Neural cell (in vitro differentiated cells): ENCODE measurements at regions not wholly inside any gene's neighbourhood (a gene's known extent, or its start where the extent isn't known, plus 50 kb on each side); places are given as distances from the start of the nearest gene placed in this dataset.

Experiments
- H2AFZ ChIP-seq: fragments of 200-600, 300-800 bp; sonication (generic), shearing (Covaris generic); 2 replicates; pipeline ENCODE4 v1.6.0; 2014; ENCODE audit warnings: low read depth, mild to moderate bottlenecking, antibody characterized with exemption, low read length, moderate library complexity
- H3F3A ChIP-seq: fragments of 200-600 bp; shearing (Covaris generic); 2 replicates; pipeline ENCODE4 v1.6.1; 2016; ENCODE audit warnings: mild to moderate bottlenecking, moderate library complexity, mixed read lengths, antibody characterized with exemption, low read length; ENCODE audit not compliant: insufficient read depth, poor library complexity, severe bottlenecking
- H3K27ac ChIP-seq: fragments of 200-600, 300-800 bp; sonication (generic), shearing (Covaris generic); 2 replicates; pipeline ENCODE4 v1.5.1; 2014; ENCODE audit warnings: mild to moderate bottlenecking, low read length, moderate library complexity
- H3K27me3 ChIP-seq: fragments of 300-800, 200-600 bp; sonication (generic), shearing (Covaris generic); 2 replicates; pipeline ENCODE4 v1.6.0; 2014; ENCODE audit warnings: mild to moderate bottlenecking, low read depth, low read length, moderate library complexity; ENCODE audit not compliant: insufficient read depth
- H3K36me3 ChIP-seq: fragments of 300-800, 200-600 bp; sonication (generic), shearing (Covaris generic); 2 replicates; pipeline ENCODE4 v1.5.1; 2014; ENCODE audit warnings: mild to moderate bottlenecking, antibody characterized with exemption, low read length, moderate library complexity; ENCODE audit not compliant: insufficient read depth
- H3K4me2 ChIP-seq: fragments of 300-800, 200-600 bp; sonication (generic), shearing (Covaris generic); 2 replicates; pipeline ENCODE4 v1.6.0; 2014; ENCODE audit warnings: mild to moderate bottlenecking, low read length
- H3K4me3 ChIP-seq: fragments of 300-800, 200-600 bp; sonication (generic), shearing (Covaris generic); 2 replicates; pipeline ENCODE4 v1.5.1; 2014; ENCODE audit warnings: mild to moderate bottlenecking, low read length, moderate library complexity
- H3K79me2 ChIP-seq: fragments of 200-600 bp; shearing (Covaris generic); replicated peaks from 2 replicates; pipeline ENCODE4 v1.6.0; 2014; ENCODE audit warnings: mild to moderate bottlenecking, low read length, moderate library complexity; ENCODE audit not compliant: insufficient read depth
- H3K9ac ChIP-seq: fragments of 300-800, 200-600 bp; sonication (generic), shearing (Covaris generic); 2 replicates; pipeline ENCODE4 v1.6.1; 2016; ENCODE audit warnings: mild to moderate bottlenecking, low read length, mixed read lengths
- H3K9me2 ChIP-seq: fragments of 200-600 bp; shearing (Covaris generic); 2 replicates; pipeline ENCODE4 v1.6.1; 2016; ENCODE audit warnings: mild to moderate bottlenecking, low read length, mixed read lengths; ENCODE audit not compliant: insufficient read depth
- H3K9me3 ChIP-seq: fragments of 200-600, 300-800 bp; sonication (generic), shearing (Covaris generic); 2 replicates; pipeline ENCODE4 v1.6.1; 2016; ENCODE audit warnings: mild to moderate bottlenecking, mixed run types, low read length, moderate library complexity, mixed read lengths
- H4K20me1 ChIP-seq: fragments of 200-600 bp; shearing (Covaris generic); 2 replicates; pipeline ENCODE4 v1.6.1; 2016; ENCODE audit warnings: mild to moderate bottlenecking, mixed run types; ENCODE audit not compliant: insufficient read depth
- CTCF ChIP-seq: fragments of 450-650 bp; IDR thresholded peaks from 2 replicates; pipeline ENCODE4 v1.5.1; 2014; ENCODE audit warnings: antibody characterized with exemption, mild to moderate bottlenecking, moderate library complexity; ENCODE audit not compliant: poor library complexity, severe bottlenecking
- EP300 ChIP-seq: fragments of 450-650 bp; conservative IDR thresholded peaks from 2 replicates; pipeline ENCODE4 v1.6.1; 2014; ENCODE audit warnings: antibody characterized with exemption, mild to moderate bottlenecking, moderate library complexity; ENCODE audit not compliant: poor library complexity, severe bottlenecking
- EZH2 ChIP-seq: fragments of 200-600, 300-800 bp; shearing (Covaris generic), sonication (generic); IDR thresholded peaks from 2 replicates; pipeline ENCODE4 v1.6.1; 2014; ENCODE audit warnings: antibody characterized with exemption, low read length, borderline replicate concordance, mild to moderate bottlenecking; ENCODE audit not compliant: insufficient read depth, poor library complexity, severe bottlenecking
- MXI1 ChIP-seq: fragments of 450-650 bp; conservative IDR thresholded peaks from 2 replicates; pipeline ENCODE4 v1.6.1; 2014; ENCODE audit warnings: antibody characterized with exemption, mild to moderate bottlenecking; ENCODE audit not compliant: poor library complexity, severe bottlenecking
- POLR2AphosphoS5 ChIP-seq: IDR thresholded peaks from 2 replicates; pipeline ENCODE4 v1.6.1; 2012
- RAD21 ChIP-seq: fragments of 450-650 bp; conservative IDR thresholded peaks from 2 replicates; pipeline ENCODE4 v1.6.1; 2014; ENCODE audit warnings: antibody characterized with exemption, mild to moderate bottlenecking, moderate library complexity
- REST ChIP-seq: IDR thresholded peaks from 2 replicates; pipeline ENCODE4 v1.6.1; 2012; ENCODE audit warnings: borderline replicate concordance
- SMC3 ChIP-seq: fragments of 450-650 bp; conservative IDR thresholded peaks from 2 replicates; pipeline ENCODE4 v1.6.1; 2014; ENCODE audit warnings: antibody characterized with exemption, mild to moderate bottlenecking, moderate library complexity; ENCODE audit not compliant: poor library complexity
- TAF1 ChIP-seq: IDR thresholded peaks from 2 replicates; pipeline ENCODE4 v1.6.1; 2012; ENCODE audit warnings: low read depth

DNA sequence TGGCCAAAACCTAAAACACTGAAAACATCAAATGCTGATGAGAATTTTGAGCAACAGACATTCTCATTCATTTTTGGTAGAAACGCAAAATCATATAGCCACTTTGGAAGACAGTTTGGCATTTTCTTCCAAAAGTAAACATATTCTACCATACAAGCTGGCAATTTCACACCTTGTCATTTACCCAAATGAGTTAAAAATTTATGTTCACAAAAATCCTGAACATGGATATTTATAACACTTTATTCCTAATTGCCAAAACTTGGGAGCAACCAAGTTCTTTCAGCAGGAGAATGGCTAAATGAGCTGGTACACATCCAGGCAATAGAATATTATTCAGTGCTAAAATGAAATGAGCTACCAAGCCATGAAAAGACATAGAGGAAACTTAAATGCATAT is 1270.1 kb upstream of the ACO1 start (continued):
- no peak for TF ChIP-seq REST
- TF ChIP-seq TAF1: no peak

DNA sequence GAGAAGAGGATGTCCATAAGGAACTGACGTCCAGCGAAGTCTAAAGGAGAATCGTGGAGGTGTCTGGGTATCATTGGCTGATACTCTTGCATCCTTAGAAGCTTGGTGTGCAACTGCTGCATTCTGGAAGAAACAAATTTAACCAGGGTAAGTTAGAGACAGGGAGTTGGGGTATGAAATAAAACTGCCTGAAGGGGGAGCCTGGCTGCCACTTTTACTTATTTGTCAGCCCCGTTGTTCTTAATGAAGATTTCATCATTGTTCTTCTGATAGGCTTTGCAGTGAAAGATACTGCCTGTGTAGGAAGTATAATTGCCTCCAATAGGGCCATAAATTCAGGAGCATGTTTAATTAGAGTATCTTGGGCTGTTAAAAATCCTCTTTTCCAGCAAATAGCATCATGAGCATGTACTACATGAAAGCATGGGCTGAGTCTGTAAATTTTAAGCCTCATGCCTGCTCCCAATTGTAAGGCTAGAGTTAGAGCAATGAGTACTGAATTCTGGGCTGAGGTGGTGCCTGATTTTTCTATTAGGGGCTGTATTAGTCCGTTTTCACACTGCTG is 1264.5 kb upstream of the ACO1 start:
- Histone ChIP-seq H3K27me3 (no peaks in the 10 kb centered on the region), H3K36me3 (no peaks in the 10 kb centered on the region), H3K9me2 (no peaks in the 10 kb centered on the region), H3K79me2 (no peaks in the 10 kb centered on the region), H3K4me2 (no peak overlapping the region), H4K20me1 (no peaks in the 10 kb centered on the region), H2AFZ (no peak overlapping the region), H3K4me3 (no peak overlapping the region), H3K9me3 (no peaks in the 10 kb centered on the region), H3F3A (no peaks in the 10 kb centered on the region), H3K9ac (no peak overlapping the region), H3K27ac (no peak overlapping the region)
- no peak for TF ChIP-seq RAD21
- TF ChIP-seq SMC3: peak; percentile 30

GRCh38 chr9:31124389-31124788 is 1260.1 kb upstream of the ACO1 start:
- Histone ChIP-seq H2AFZ (no peak overlapping the region), H3K9ac (no peak overlapping the region), H3K9me2 (no peaks in the 10 kb centered on the region), H3K79me2 (no peaks in the 10 kb centered on the region), H3K27me3 (no peaks in the 10 kb centered on the region), H3K4me2 (no peak overlapping the region), H3K36me3 (no peaks in the 10 kb centered on the region), H3K9me3 (no peaks in the 10 kb centered on the region), H4K20me1 (no peaks in the 10 kb centered on the region), H3K27ac (no peak overlapping the region), H3F3A (no peaks in the 10 kb centered on the region), H3K4me3 (no peak overlapping the region)
- no peak for TF ChIP-seq CTCF
- TF ChIP-seq EZH2: no peak
- no peak for TF ChIP-seq MXI1
- TF ChIP-seq RAD21: no peak
- no peak for TF ChIP-seq REST
- no peak for TF ChIP-seq POLR2AphosphoS5
- no peak for TF ChIP-seq TAF1
- TF ChIP-seq EP300: no peak
